ENCODE measurements at regions not wholly inside any gene's neighbourhood (a gene's known extent, or its start where the extent isn't known, plus 50 kb on each side); places are given as distances from the start of the nearest gene placed in this dataset.

- DNase-seq: no peak
Measured at GRCh38 chr19:31154021-31154420, 195.2 kb downstream of the TSHZ3 start.

GRCh38 chr19:31152906-31153305, 196.3 kb downstream of the TSHZ3 start:
- no peak for DNase-seq

GRCh38 chr19:31149441-31149941, 199.7 kb downstream of the TSHZ3 start:
- no peak for DNase-seq

- no peak for DNase-seq
Measured at GRCh38 chr19:31148671-31149070, 200.6 kb downstream of the TSHZ3 start.

- DNase-seq: no peak
Measured at GRCh38 chr19:31147234-31147633, 202.0 kb downstream of the TSHZ3 start.

GRCh38 chr19:31146546-31147183, 202.6 kb downstream of the TSHZ3 start:
- no peak for DNase-seq

- no peak for DNase-seq
Measured at GRCh38 chr19:31146015-31146414, 203.2 kb downstream of the TSHZ3 start.

GRCh38 chr19:31145007-31145406, 204.2 kb downstream of the TSHZ3 start:
- no peak for DNase-seq

- DNase-seq: no peak
Measured at GRCh38 chr19:31144075-31144870, 205.0 kb downstream of the TSHZ3 start.

- no peak for DNase-seq
Measured at GRCh38 chr19:31141301-31141700, 207.9 kb downstream of the TSHZ3 start.

- no peak for DNase-seq
Measured at GRCh38 chr19:31140717-31141116, 208.5 kb downstream of the TSHZ3 start.

- DNase-seq: no peak
Measured at GRCh38 chr19:31139871-31140505, 209.2 kb downstream of the TSHZ3 start.

GRCh38 chr19:31138077-31138476, 211.2 kb downstream of the TSHZ3 start:
- DNase-seq: no peak

GRCh38 chr19:31135841-31136240, 213.4 kb downstream of the TSHZ3 start:
- no peak for DNase-seq

GRCh38 chr19:31132753-31133110, 216.5 kb downstream of the TSHZ3 start:
- no peak for DNase-seq

GRCh38 chr19:31128291-31128690, 220.9 kb downstream of the TSHZ3 start:
- no peak for DNase-seq

- DNase-seq: no peak
Measured at GRCh38 chr19:31127134-31127967, 221.9 kb downstream of the TSHZ3 start.

GRCh38 chr19:31126236-31126635, 223.0 kb downstream of the TSHZ3 start:
- DNase-seq: no peak

GRCh38 chr19:31125071-31125470, 224.2 kb downstream of the TSHZ3 start:
- no peak for DNase-seq

GRCh38 chr19:31121501-31121900, 227.7 kb downstream of the TSHZ3 start:
- DNase-seq: no peak

- no peak for DNase-seq
Measured at GRCh38 chr19:31120952-31121351, 228.3 kb downstream of the TSHZ3 start.

GRCh38 chr19:31119951-31120690, 229.1 kb downstream of the TSHZ3 start:
- DNase-seq: no peak
